UCSD-AML1 (cell line): ENCODE measurements at regions not wholly inside any gene's neighbourhood (a gene's known extent, or its start where the extent isn't known, plus 50 kb on each side); places are given as distances from the start of the nearest gene placed in this dataset.

Source experiments
- DNase-seq: peaks from one replicate; lab custom pipeline; 2025; ENCODE audit not compliant: unreplicated experiment; lab: John Stamatoyannopoulos, UW

GRCh38 chr1:229217716-229218115 is 53.2 kb upstream of the RAB4A start:
- no peak for DNase-seq

GRCh38 chr1:229218612-229219025 is 52.3 kb upstream of the RAB4A start:
- DNase-seq = no peak

- no peak for DNase-seq
These were observed 50.6 kb upstream of the RAB4A start for GRCh38 chr1:229220163-229220846.

- no peak for DNase-seq
These were observed 49.5 kb upstream of the RAB4A start for GRCh38 chr1:229221106-229222019.
